ENCODE measurements at regions not wholly inside any gene's neighbourhood (a gene's known extent, or its start where the extent isn't known, plus 50 kb on each side); places are given as distances from the start of the nearest gene placed in this dataset.
A peak's percentile ranks its signal among the peaks of the same experiment; 100 is the strongest.

- H3K79me2 ChIP-seq (ENCODE audit: insufficient read depth, low read length): no peaks in the 10 kb centered on the region
- H2AFZ ChIP-seq (ENCODE audit: low read length): no peak overlapping the region
- H4K20me1 ChIP-seq (ENCODE audit: insufficient read depth, low read length, poor library complexity, severe bottlenecking): no peaks in the 10 kb centered on the region
- H3K4me3 ChIP-seq (ENCODE audit: low read length, poor library complexity, severe bottlenecking): no peak overlapping the region
- H3K9ac ChIP-seq (ENCODE audit: low read depth, low read length, poor library complexity, severe bottlenecking): no peak overlapping the region
- H3K9me3 ChIP-seq (ENCODE audit: insufficient read depth, low read depth, low read length): no peaks in the 10 kb centered on the region
- H3K36me3 ChIP-seq (ENCODE audit: insufficient read depth, low read length): no peaks in the 10 kb centered on the region
- no peaks in the 10 kb centered on the region for H3F3A ChIP-seq (ENCODE audit: low read depth)
- H3K4me1 ChIP-seq (ENCODE audit: insufficient read depth, low read length, poor library complexity, severe bottlenecking): no peaks in the 10 kb centered on the region
- TF ChIP-seq EZH2phosphoT487 (IDR thresholded peaks at IDR 0.05; ENCODE audit: borderline replicate concordance): no peak
- no peak for TF ChIP-seq CTCF (conservative IDR thresholded peaks at IDR 0.05; ENCODE audit: low read length)
- H3K27me3 ChIP-seq (ENCODE audit: insufficient read depth, low read length, poor library complexity, severe bottlenecking): no peaks in the 10 kb centered on the region
- no peak overlapping the region for H3K4me2 ChIP-seq (ENCODE audit: low read depth, low read length, poor library complexity, severe bottlenecking)
- no peaks in the 10 kb centered on the region for H3K9me2 ChIP-seq (replicated peaks; ENCODE audit: low read depth, low read length)
Observed at GRCh38 chr4:132556316-132556715, 592.8 kb upstream of the PCDH10 start.

GRCh38 chr4:132557660-132558059 lies 591.4 kb upstream of the PCDH10 start:
- Histone ChIP-seq H3K9me2 (replicated peaks; ENCODE audit: low read depth, low read length) (no peaks in the 10 kb centered on the region), H3K36me3 (ENCODE audit: insufficient read depth, low read length) (no peaks in the 10 kb centered on the region), H3F3A (ENCODE audit: low read depth) (no peaks in the 10 kb centered on the region), H3K79me2 (ENCODE audit: insufficient read depth, low read length) (no peaks in the 10 kb centered on the region), H3K9me3 (ENCODE audit: insufficient read depth, low read depth, low read length) (no peaks in the 10 kb centered on the region), H3K4me1 (ENCODE audit: insufficient read depth, low read length, poor library complexity, severe bottlenecking) (no peaks in the 10 kb centered on the region), H3K9ac (ENCODE audit: low read depth, low read length, poor library complexity, severe bottlenecking) (no peak overlapping the region), H2AFZ (ENCODE audit: low read length) (no peak overlapping the region), H3K27me3 (ENCODE audit: insufficient read depth, low read length, poor library complexity, severe bottlenecking) (no peaks in the 10 kb centered on the region), H4K20me1 (ENCODE audit: insufficient read depth, low read length, poor library complexity, severe bottlenecking) (no peaks in the 10 kb centered on the region), H3K4me3 (ENCODE audit: low read length, poor library complexity, severe bottlenecking) (no peak overlapping the region), H3K4me2 (ENCODE audit: low read depth, low read length, poor library complexity, severe bottlenecking) (no peak overlapping the region)
- TF ChIP-seq EZH2phosphoT487 (IDR thresholded peaks at IDR 0.05; ENCODE audit: borderline replicate concordance) (no peak), CTCF (conservative IDR thresholded peaks at IDR 0.05; ENCODE audit: low read length) (peak; percentile 67)

GRCh38 chr4:132564920-132565319 lies 584.2 kb upstream of the PCDH10 start:
- Histone ChIP-seq H3K9me3 (ENCODE audit: insufficient read depth, low read depth, low read length) (no peaks in the 10 kb centered on the region), H3K27me3 (ENCODE audit: insufficient read depth, low read length, poor library complexity, severe bottlenecking) (no peaks in the 10 kb centered on the region), H4K20me1 (ENCODE audit: insufficient read depth, low read length, poor library complexity, severe bottlenecking) (no peaks in the 10 kb centered on the region), H3K36me3 (ENCODE audit: insufficient read depth, low read length) (no peaks in the 10 kb centered on the region), H3K4me2 (ENCODE audit: low read depth, low read length, poor library complexity, severe bottlenecking) (no peak overlapping the region), H3K4me1 (ENCODE audit: insufficient read depth, low read length, poor library complexity, severe bottlenecking) (no peaks in the 10 kb centered on the region), H3K9me2 (replicated peaks; ENCODE audit: low read depth, low read length) (no peaks in the 10 kb centered on the region), H3K79me2 (ENCODE audit: insufficient read depth, low read length) (no peaks in the 10 kb centered on the region), H2AFZ (ENCODE audit: low read length) (no peak overlapping the region), H3K4me3 (ENCODE audit: low read length, poor library complexity, severe bottlenecking) (no peak overlapping the region), H3K9ac (ENCODE audit: low read depth, low read length, poor library complexity, severe bottlenecking) (no peak overlapping the region), H3F3A (ENCODE audit: low read depth) (no peaks in the 10 kb centered on the region)
- TF ChIP-seq EZH2phosphoT487 (IDR thresholded peaks at IDR 0.05; ENCODE audit: borderline replicate concordance) (no peak), CTCF (conservative IDR thresholded peaks at IDR 0.05; ENCODE audit: low read length) (peak; percentile 63)

Data from Loucy (cell line).